DND-41 (cell line): ENCODE measurements at regions not wholly inside any gene's neighbourhood (a gene's known extent, or its start where the extent isn't known, plus 50 kb on each side); places are given as distances from the start of the nearest gene placed in this dataset.

ENCODE experiments used
- ATAC-seq: fragments of 200-7000 bp; cut with Tn5 transposase; 3 replicates; pipeline ENCODE4 v1.9.1; 2021; ENCODE audit warnings: low read depth; ENCODE audit not compliant: insufficient read depth
- DNase-seq: peaks from one replicate; pipeline ENCODE4 v3.0.0-alpha.2; 2020
- H2AFZ ChIP-seq: 2 replicates; pipeline ENCODE4 v1.6.0; 2012; ENCODE audit warnings: low read depth, low read length
- H3K27ac ChIP-seq: 2 replicates; pipeline ENCODE4 v1.5.1; 2012; ENCODE audit warnings: low read length, inconsistent platforms
- H3K27me3 ChIP-seq: fragments of 200-600 bp; sonication (generic); 2 replicates; pipeline ENCODE4 v1.6.0; 2012; ENCODE audit warnings: low read length, mild to moderate bottlenecking, inconsistent platforms; ENCODE audit not compliant: insufficient read depth, poor library complexity
- H3K36me3 ChIP-seq: 2 replicates; pipeline ENCODE4 v1.5.1; 2012; ENCODE audit warnings: low read length, inconsistent platforms; ENCODE audit not compliant: insufficient read depth
- H3K4me1 ChIP-seq: 2 replicates; pipeline ENCODE4 v1.5.1; 2012; ENCODE audit warnings: mild to moderate bottlenecking, low read length; ENCODE audit not compliant: insufficient read depth
- H3K4me2 ChIP-seq: 2 replicates; pipeline ENCODE4 v1.6.0; 2012; ENCODE audit warnings: mild to moderate bottlenecking, moderate library complexity, low read length, inconsistent platforms; ENCODE audit not compliant: insufficient read depth
- H3K4me3 ChIP-seq, 2 experiments: fragments of 200-600 bp in 1 of 2; shearing (Covaris generic) in 1 of 2; 2 replicates each; pipeline ENCODE4 v1.5.1; 2012 to 2016; ENCODE audit warnings: inconsistent platforms in 2 of 2, low read length in 2 of 2, mild to moderate bottlenecking in 2 of 2, low read depth in 1 of 2, moderate library complexity in 1 of 2
- H3K79me2 ChIP-seq: 2 replicates; pipeline ENCODE4 v1.6.0; 2012; ENCODE audit warnings: low read length, inconsistent platforms; ENCODE audit not compliant: insufficient read depth
- H3K9ac ChIP-seq: 2 replicates; pipeline ENCODE4 v1.6.0; 2012; ENCODE audit warnings: low read depth, mild to moderate bottlenecking, inconsistent platforms, low read length, moderate library complexity
- H3K9me3 ChIP-seq: 2 replicates; pipeline ENCODE4 v1.5.1; 2012; ENCODE audit warnings: low read length, moderate library complexity, mild to moderate bottlenecking, inconsistent platforms; ENCODE audit not compliant: insufficient read depth, severe bottlenecking
- H4K20me1 ChIP-seq: 2 replicates; pipeline ENCODE4 v1.6.0; 2012; ENCODE audit warnings: low read length; ENCODE audit not compliant: insufficient read depth
- CTCF ChIP-seq: IDR thresholded peaks from 2 replicates; pipeline ENCODE4 v1.5.1; 2012; ENCODE audit warnings: borderline replicate concordance, low read length, moderate library complexity, mild to moderate bottlenecking; ENCODE audit not compliant: poor library complexity, severe bottlenecking; ENCODE audit errors: extremely low read depth
- EZH2 ChIP-seq: IDR thresholded peaks from 3 replicates; pipeline ENCODE4 v1.6.1; 2012; ENCODE audit warnings: borderline replicate concordance, low read depth, mild to moderate bottlenecking, moderate library complexity, low read length, inconsistent platforms; ENCODE audit not compliant: severe bottlenecking

DNA sequence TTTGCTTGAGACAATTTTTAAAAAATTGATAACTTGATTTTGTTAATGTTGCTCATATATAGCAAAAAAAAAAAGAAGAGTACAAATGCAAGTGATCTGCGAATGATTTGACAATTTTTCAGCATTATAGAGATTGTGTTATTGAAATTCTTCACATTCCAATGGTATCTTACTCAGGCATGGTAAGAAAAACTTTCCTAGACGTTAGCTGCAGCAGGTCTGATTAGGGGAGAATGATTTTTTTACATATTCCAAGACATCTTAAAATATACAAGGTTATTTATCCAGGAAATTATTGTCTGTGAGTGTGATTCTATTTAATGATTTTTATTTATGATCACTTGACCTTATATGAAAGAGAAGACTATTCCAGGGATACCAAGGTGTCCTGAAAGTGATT, 361.9 kb downstream of the MAT2B start:
- Histone ChIP-seq H2AFZ (no peak overlapping the region), H3K4me2 (no peak overlapping the region), H3K36me3 (no peaks in the 10 kb centered on the region), H3K27ac (no peak overlapping the region), H4K20me1 (no peaks in the 10 kb centered on the region), H3K79me2 (no peaks in the 10 kb centered on the region), H3K4me3 (no peak overlapping the region), H3K9me3 (no peaks in the 10 kb centered on the region), H3K9ac (no peak overlapping the region), H3K4me1 (no peaks in the 10 kb centered on the region), H3K27me3 (no peaks in the 10 kb centered on the region)
- no peak for DNase-seq
- no peak for TF ChIP-seq CTCF
- no peak for TF ChIP-seq EZH2
- ATAC-seq, result no peak

DNA sequence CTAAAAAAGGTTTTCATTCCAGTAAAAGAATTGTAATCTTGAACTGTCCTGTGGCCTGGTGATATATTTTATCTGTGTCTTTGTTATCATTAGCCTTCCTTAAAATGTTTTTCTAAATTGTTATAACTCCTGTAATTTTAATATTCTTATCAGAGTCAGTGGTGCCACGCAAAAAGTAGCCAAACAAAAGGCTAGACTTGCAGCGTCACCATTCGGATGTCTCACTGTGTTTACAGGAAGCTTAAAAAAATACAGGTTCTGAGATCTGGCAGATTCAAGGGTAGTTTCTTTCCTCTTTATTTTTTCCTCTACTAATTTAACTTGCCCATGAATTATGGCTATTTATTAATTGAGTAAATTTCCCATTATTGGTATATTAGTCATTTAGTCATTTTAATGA, 362.3 kb downstream of the MAT2B start:
- Histone ChIP-seq H3K27ac (no peak overlapping the region), H3K27me3 (no peaks in the 10 kb centered on the region), H3K4me1 (no peaks in the 10 kb centered on the region), H3K36me3 (no peaks in the 10 kb centered on the region), H3K9ac (no peak overlapping the region), H2AFZ (no peak overlapping the region), H4K20me1 (no peaks in the 10 kb centered on the region), H3K4me3 (no peak overlapping the region), H3K4me2 (no peak overlapping the region), H3K79me2 (no peaks in the 10 kb centered on the region), H3K9me3 (no peaks in the 10 kb centered on the region)
- TF ChIP-seq EZH2 (no peak), CTCF (no peak)
- ATAC-seq, result no peak
- DNase-seq, result no peak

DNA sequence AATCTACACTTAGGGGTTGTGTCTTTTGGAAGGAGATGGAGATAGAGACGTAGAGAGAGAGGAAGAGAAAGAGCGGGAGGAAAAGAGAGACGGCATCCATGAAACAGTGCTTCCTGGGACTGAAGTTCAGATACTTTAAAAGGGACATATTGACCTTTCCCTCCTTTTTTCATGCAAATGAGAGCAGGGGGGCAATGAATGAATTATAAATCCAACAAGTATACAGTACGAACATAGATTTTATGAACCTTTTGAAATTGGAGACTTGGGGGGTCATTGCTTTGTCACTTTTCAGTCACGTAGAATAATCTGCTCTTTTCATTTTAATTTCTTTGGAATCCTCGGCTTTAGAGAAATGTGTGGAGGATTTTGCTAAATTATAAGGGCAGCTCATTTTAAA, 364.2 kb downstream of the MAT2B start:
- Histone ChIP-seq H2AFZ (no peak overlapping the region), H3K79me2 (no peaks in the 10 kb centered on the region), H3K4me3 (no peak overlapping the region), H3K4me2 (no peak overlapping the region), H3K27me3 (no peaks in the 10 kb centered on the region), H3K9me3 (no peaks in the 10 kb centered on the region), H3K4me1 (no peaks in the 10 kb centered on the region), H3K9ac (no peak overlapping the region), H3K36me3 (no peaks in the 10 kb centered on the region), H4K20me1 (no peaks in the 10 kb centered on the region), H3K27ac (no peak overlapping the region)
- ATAC-seq, result no peak
- no peak for TF ChIP-seq CTCF
- no peak for TF ChIP-seq EZH2
- DNase-seq, result no peak

- ATAC-seq (no peak), DNase-seq (no peak)
- no peaks in the 10 kb centered on the region for H3K27me3 ChIP-seq
- H2AFZ ChIP-seq, result no peak overlapping the region
- H4K20me1 ChIP-seq, result no peaks in the 10 kb centered on the region
- H3K36me3 ChIP-seq, result no peaks in the 10 kb centered on the region
- no peaks in the 10 kb centered on the region for H3K79me2 ChIP-seq
- H3K4me3 ChIP-seq, result no peak overlapping the region
- H3K4me2 ChIP-seq, result no peak overlapping the region
- no peak overlapping the region for H3K9ac ChIP-seq
- H3K4me1 ChIP-seq, result no peaks in the 10 kb centered on the region
- TF ChIP-seq CTCF, result no peak
- TF ChIP-seq EZH2, result no peak
- no peaks in the 10 kb centered on the region for H3K9me3 ChIP-seq
- no peak overlapping the region for H3K27ac ChIP-seq
Observed at GRCh38 chr5:163870441-163870840, 365.0 kb downstream of the MAT2B start.
